Transverse colon (tissue), 4 donors: ENCODE measurements at regions not wholly inside any gene's neighbourhood (a gene's known extent, or its start where the extent isn't known, plus 50 kb on each side); places are given as distances from the start of the nearest gene placed in this dataset.

Source experiments
- DNase-seq: peaks from one replicate; pipeline ENCODE4 v3.0.0-alpha.2; 2019
- H3K27ac ChIP-seq, 4 donors: fragments of 200-600 bp; sonication (generic); 2 replicates each; pipeline ENCODE4 v1.5.1; 2016 to 2018; ENCODE audit warnings: inconsistent platforms in 4 of 4
- H3K27me3 ChIP-seq: fragments of 200-600 bp; sonication (generic); 2 replicates; pipeline ENCODE4 v1.5.1; 2017; ENCODE audit warnings: inconsistent platforms
- H3K36me3 ChIP-seq, 4 donors: fragments of 200-600 bp; sonication (generic); 2 replicates each; pipeline ENCODE4 v1.5.1; 2017 to 2019; ENCODE audit warnings: inconsistent platforms in 4 of 4
- H3K4me1 ChIP-seq, 4 donors: fragments of 200-600 bp; sonication (generic); 2 replicates each; pipeline ENCODE4 v1.5.1; 2017 to 2020; ENCODE audit warnings: inconsistent platforms in 4 of 4
- H3K4me3 ChIP-seq, 4 donors: fragments of 200-600 bp; sonication (generic); 1 replicate in 1 of 4; 2 replicates in 3 of 4; pipeline versions ENCODE4 v1.5.1 to v1.6.1; 2017 to 2019; ENCODE audit warnings: inconsistent platforms in 4 of 4
- H3K9me3 ChIP-seq, 2 donors: fragments of 200-600 bp; sonication (generic); 2 replicates each; pipeline ENCODE4 v1.5.1; 2017 to 2019; ENCODE audit warnings: inconsistent platforms in 2 of 2
- EP300 ChIP-seq: sonication (generic); formaldehyde crosslinking; IDR thresholded peaks from one replicate; pipeline ENCODE4 v1.6.1; 2017; ENCODE audit warnings: antibody characterized with exemption, low read depth
- POLR2A ChIP-seq: fragments of 450-650 bp; IDR thresholded peaks from one replicate; pipeline ENCODE4 v1.6.1; 2016; ENCODE audit warnings: antibody characterized with exemption, mild to moderate bottlenecking, moderate library complexity
- POLR2AphosphoS5 ChIP-seq, 3 donors: sonication (generic); formaldehyde crosslinking; IDR thresholded peaks; one replicate each; pipeline ENCODE4 v1.6.1; 2016; ENCODE audit warnings: antibody characterized with exemption in 3 of 3
- WGBS, 2 donors: methylation state at CpG; one replicate each; pipeline ENCODE4 v1.1.5; 2018; ENCODE audit warnings: low coverage in 1 of 2; 5-methylcytosine and 5-hydroxymethylcytosine counted together
- in situ Hi-C, 4 donors: fragments of 200-750 bp; cut with MboI; loops; one replicate each; pipeline versions ENCODE4 v1.15.0 to v1.15.1; 2017; ENCODE audit warnings: low sequenced_read_pairs in 3 of 4, low pct_ligation_motif_present in 1 of 4, low pct_unique_long_range_greater_than_20kb in 1 of 4
- intact Hi-C: fragments of 100-400 bp; cut with DNase I; formaldehyde crosslinking; loops from one replicate; pipeline ENCODE4 v1.15.1; 2023; ENCODE audit warnings: low total_unique reads
- TF ChIP-seq, protein P1 (sequence below), 5 experiments: fragments of 200-600 bp in 3 of 5; fragments of 450-650 bp in 2 of 5; sonication (generic) in 3 of 5; IDR thresholded peaks; 1 replicate in 2 of 5; 2 replicates in 3 of 5; pipeline ENCODE4 v1.5.1; 2016 to 2017; ENCODE audit warnings: antibody characterized with exemption in 5 of 5, inconsistent platforms in 3 of 5, mild to moderate bottlenecking in 2 of 5, moderate library complexity in 1 of 5

DNA sequence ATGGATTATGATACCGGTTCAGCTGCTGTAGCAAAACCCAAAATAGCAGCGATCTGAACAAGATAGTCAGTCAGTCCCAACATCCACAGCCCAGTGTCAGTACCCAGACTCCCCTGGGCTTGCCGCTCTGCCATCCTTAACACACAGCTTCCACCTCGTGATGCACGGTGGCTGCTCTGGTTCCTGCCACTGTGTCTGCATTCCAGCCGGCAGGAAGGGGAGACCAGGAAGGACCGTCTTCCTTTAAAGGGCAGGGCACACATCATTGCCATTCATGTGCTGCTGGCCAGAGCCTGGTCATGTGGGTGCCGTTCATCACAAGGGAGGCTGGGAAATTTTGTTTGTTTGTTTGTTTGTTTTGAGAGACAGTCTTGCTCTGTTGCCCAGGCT lies 131.0 kb upstream of the IER5L start:
- no peaks in the 10 kb centered on the region for H3K9me3 ChIP-seq
- no peak overlapping the region for H3K27ac ChIP-seq
- no peak overlapping the region for H3K4me3 ChIP-seq
- H3K36me3 ChIP-seq = no peaks in the 10 kb centered on the region
- DNase-seq = no peak
- TF ChIP-seq, protein P1, sequence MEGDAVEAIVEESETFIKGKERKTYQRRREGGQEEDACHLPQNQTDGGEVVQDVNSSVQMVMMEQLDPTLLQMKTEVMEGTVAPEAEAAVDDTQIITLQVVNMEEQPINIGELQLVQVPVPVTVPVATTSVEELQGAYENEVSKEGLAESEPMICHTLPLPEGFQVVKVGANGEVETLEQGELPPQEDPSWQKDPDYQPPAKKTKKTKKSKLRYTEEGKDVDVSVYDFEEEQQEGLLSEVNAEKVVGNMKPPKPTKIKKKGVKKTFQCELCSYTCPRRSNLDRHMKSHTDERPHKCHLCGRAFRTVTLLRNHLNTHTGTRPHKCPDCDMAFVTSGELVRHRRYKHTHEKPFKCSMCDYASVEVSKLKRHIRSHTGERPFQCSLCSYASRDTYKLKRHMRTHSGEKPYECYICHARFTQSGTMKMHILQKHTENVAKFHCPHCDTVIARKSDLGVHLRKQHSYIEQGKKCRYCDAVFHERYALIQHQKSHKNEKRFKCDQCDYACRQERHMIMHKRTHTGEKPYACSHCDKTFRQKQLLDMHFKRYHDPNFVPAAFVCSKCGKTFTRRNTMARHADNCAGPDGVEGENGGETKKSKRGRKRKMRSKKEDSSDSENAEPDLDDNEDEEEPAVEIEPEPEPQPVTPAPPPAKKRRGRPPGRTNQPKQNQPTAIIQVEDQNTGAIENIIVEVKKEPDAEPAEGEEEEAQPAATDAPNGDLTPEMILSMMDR (IDR thresholded peaks at IDR 0.05) = no peak
- TF ChIP-seq EP300 = no peak
- TF ChIP-seq POLR2AphosphoS5 (IDR thresholded peaks at IDR 0.05) = no peak
- no peak for TF ChIP-seq POLR2A
- in situ Hi-C loops (no loop called here), intact Hi-C loops (no loop called here)
- H3K27me3 ChIP-seq = no peaks in the 10 kb centered on the region
- WGBS, 2 donors = 89% methylated on average over 8 of the region's 8 CpGs; no CpG with 5 or more reads in 1 of the 2 donors
- no peaks in the 10 kb centered on the region for H3K4me1 ChIP-seq

DNA sequence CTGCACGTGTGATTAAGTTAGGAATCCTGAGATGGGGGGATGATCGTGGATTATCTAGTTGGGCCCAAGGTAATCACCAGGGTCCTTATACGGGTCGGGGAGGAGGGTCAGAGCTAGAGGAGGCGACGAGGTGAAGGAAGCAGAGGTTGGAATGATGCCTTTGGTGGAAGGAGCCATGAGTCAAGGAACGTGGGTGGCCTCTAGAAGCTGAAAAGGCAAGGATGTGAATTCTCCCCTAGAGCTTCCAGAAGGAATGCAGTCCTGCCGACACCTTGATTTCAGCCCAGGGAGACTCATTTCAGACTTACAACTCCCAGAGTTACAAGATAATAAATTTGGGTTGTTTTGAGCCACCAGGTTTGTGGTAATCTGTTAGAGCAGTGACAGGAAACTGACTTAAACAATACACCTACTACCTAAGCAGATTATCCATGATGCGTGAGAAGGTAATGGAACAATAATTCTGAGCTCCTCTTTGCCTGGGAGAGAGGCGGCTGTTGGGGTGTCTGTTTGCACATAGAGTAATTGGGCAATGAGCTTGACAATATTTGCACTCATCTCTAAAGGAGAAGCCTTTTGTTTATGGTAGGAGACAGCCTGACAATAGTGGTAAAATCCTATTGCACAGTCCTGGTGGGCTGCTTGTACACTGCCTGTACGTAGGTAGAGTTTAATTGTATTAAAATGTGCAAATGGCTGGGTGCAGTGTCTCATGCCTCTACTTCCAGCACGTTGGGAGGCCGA lies 129.3 kb upstream of the IER5L start:
- Histone ChIP-seq H3K4me1 (no peaks in the 10 kb centered on the region), H3K27me3 (no peaks in the 10 kb centered on the region), H3K27ac (no peak overlapping the region), H3K4me3 (no peak overlapping the region), H3K36me3 (no peaks in the 10 kb centered on the region), H3K9me3 (no peaks in the 10 kb centered on the region)
- TF ChIP-seq, protein P1 (IDR thresholded peaks at IDR 0.05) = no peak
- no peak for TF ChIP-seq POLR2A
- no peak for TF ChIP-seq POLR2AphosphoS5 (IDR thresholded peaks at IDR 0.05)
- TF ChIP-seq EP300 = no peak
- 82% methylated on average over 13 of the region's 13 CpGs; no CpG with 5 or more reads in 1 of the 2 donors for WGBS, 2 donors
- intact Hi-C loops (no loop called here), in situ Hi-C loops (no loop called here)
- no peak for DNase-seq

DNA sequence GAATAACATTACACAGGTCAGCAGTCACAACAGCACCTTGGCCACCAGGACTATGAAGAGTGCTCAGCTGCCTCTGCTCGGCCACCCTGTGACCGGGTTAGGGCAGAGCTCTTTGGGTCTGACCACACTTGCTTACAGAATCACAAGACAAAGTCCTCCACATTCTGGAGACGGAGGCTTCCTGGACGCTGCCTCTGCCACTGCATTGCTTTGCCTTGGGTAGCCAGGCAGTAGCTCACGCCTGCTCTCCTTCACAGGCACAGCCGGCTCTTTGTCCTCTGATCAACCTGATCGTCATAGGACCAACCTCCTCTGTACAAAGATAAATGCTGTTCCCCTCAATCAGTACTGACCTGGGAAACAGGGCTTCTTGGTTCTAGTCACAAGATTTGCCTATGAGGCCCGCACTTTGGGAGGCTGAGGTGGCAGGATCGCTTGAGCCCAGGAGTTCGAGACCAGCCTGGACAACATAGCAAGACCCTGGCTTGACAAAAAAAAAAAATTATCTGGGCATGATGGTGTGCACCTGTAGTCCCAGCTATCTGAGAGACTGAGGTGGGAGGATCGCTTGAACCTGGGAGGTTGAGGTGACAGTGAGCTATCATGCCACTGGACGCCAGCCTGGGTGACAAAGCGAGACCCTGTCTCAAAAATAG lies 128.4 kb upstream of the IER5L start:
- no peak for DNase-seq
- no peaks in the 10 kb centered on the region for H3K27me3 ChIP-seq
- in situ Hi-C loops (no loop called here), intact Hi-C loops (no loop called here)
- TF ChIP-seq, protein P1 (IDR thresholded peaks at IDR 0.05) = no peak
- TF ChIP-seq POLR2A (no peak), POLR2AphosphoS5 (IDR thresholded peaks at IDR 0.05) (no peak), EP300 (no peak)
- no peaks in the 10 kb centered on the region for H3K4me1 ChIP-seq
- no peak overlapping the region for H3K4me3 ChIP-seq
- 72 to 75% methylated on average over 8 to 13 of the region's 13 CpGs for WGBS, 2 donors
- H3K36me3 ChIP-seq = no peaks in the 10 kb centered on the region
- H3K27ac ChIP-seq = no peak overlapping the region
- H3K9me3 ChIP-seq = peaks cover 0 to 5% of the 10 kb centered on the region in 2 donors

DNA sequence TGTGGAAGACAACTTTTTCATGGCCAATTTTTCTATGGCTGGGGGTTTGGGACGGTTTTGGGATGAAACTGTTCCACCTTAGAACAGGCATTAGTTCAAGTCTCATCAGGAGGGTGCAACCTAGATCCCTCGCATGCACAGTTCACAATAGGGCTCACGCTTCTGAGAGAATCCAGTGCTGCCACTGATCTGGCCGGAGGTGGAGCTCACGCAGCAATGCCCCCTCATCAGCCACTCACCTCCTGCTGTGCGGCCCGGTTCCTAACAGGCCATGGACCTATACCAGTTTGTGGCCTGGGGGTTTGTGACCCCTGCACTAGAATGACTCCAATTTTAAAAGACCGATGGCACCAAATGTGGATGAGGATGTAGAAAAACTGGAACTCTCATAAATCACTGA lies 127.2 kb upstream of the IER5L start:
- no peak for DNase-seq
- WGBS, 2 donors = 74 to 93% methylated on average over 6 to 8 of the region's 8 CpGs

More for the DNA sequence above, 127.2 kb upstream of the IER5L start:
- Histone ChIP-seq H3K9me3 (peaks cover 0 to 5% of the 10 kb centered on the region in 2 donors), H3K27me3 (no peaks in the 10 kb centered on the region), H3K4me3 (no peak overlapping the region), H3K36me3 (no peaks in the 10 kb centered on the region), H3K27ac (no peak overlapping the region), H3K4me1 (no peaks in the 10 kb centered on the region)
- TF ChIP-seq POLR2A (no peak), EP300 (no peak), POLR2AphosphoS5 (IDR thresholded peaks at IDR 0.05) (no peak)
- TF ChIP-seq, protein P1 (IDR thresholded peaks at IDR 0.05) = no peak
- in situ Hi-C loops = no loop called here
- intact Hi-C loops = no loop called here
